ENCODE measurements at regions not wholly inside any gene's neighbourhood (a gene's known extent, or its start where the extent isn't known, plus 50 kb on each side); places are given as distances from the start of the nearest gene placed in this dataset.

DNA sequence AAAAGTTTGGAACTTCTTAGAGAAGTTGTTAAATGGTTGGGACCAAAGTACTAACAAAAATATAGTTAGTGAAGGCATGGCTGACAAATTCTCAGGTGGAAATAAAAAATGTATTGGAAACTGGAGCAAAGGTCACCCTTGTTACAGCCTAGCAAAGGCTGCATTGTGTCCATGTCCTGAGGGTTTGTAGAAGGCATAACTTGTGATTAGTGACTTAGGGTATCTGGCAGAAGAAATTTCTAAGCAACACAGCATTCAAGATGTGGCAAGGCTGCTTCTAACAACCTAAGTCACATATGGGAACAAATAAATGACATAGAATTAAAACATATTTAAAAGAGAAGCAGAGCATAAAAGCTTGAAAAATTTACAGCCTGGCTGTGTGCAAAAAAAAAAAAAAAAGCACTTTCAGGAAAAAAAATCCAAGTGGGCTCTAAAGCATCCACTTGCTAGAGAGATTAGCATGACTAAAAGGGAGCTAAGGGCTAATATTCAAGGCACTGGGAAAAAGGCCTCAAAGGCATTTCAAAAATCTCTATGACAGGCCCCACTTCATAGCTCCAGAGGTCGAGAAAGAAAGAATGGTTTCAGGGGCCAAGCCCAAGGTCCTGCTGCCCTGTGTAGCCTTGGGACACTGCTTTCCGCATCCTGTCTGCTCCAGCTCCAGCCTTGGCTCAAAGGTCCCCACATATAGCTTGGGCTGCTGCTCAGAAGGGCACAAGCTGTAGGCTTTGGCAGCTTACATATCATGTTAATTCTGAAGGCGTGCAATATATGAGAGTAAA is 453.2 kb upstream of the PTCHD4 start:
- TF ChIP-seq, protein P1, sequence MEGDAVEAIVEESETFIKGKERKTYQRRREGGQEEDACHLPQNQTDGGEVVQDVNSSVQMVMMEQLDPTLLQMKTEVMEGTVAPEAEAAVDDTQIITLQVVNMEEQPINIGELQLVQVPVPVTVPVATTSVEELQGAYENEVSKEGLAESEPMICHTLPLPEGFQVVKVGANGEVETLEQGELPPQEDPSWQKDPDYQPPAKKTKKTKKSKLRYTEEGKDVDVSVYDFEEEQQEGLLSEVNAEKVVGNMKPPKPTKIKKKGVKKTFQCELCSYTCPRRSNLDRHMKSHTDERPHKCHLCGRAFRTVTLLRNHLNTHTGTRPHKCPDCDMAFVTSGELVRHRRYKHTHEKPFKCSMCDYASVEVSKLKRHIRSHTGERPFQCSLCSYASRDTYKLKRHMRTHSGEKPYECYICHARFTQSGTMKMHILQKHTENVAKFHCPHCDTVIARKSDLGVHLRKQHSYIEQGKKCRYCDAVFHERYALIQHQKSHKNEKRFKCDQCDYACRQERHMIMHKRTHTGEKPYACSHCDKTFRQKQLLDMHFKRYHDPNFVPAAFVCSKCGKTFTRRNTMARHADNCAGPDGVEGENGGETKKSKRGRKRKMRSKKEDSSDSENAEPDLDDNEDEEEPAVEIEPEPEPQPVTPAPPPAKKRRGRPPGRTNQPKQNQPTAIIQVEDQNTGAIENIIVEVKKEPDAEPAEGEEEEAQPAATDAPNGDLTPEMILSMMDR (conservative IDR thresholded peaks at IDR 0.05 in 1 of 2, IDR thresholded peaks at IDR 0.05 in 1 of 2; ENCODE audit: extremely low read depth in 1 of 2, insufficient read depth in 1 of 2, low read depth in 1 of 2, low read length in 2 of 2), result no peak
- no peak for TF ChIP-seq EZH2 (IDR thresholded peaks at IDR 0.05; ENCODE audit: borderline replicate concordance, low read length)

Data from mammary epithelial cell (primary cell).